ENCODE measurements at regions not wholly inside any gene's neighbourhood (a gene's known extent, or its start where the extent isn't known, plus 50 kb on each side); places are given as distances from the start of the nearest gene placed in this dataset.

DNA sequence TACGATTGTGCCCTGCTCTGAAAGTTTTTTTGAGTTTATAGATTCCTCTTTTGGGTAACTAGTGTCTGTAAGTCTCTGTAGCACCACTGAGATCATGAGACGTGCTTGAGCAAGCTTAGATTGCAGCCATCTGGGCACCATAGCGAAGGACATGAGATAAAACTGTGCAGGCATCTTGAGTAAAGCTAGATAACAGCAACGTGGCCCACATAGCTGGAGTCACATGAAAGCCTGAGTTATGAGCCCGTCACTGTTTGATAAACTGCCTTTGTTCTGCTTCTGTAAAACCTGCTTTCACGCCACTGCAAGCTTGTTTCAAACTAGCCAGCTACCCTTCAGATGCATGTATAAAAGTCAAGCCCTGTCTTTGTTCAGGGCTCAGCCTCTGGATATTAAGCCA lies 359.1 kb upstream of the CXorf51A start:
- TF ChIP-seq, protein P1, sequence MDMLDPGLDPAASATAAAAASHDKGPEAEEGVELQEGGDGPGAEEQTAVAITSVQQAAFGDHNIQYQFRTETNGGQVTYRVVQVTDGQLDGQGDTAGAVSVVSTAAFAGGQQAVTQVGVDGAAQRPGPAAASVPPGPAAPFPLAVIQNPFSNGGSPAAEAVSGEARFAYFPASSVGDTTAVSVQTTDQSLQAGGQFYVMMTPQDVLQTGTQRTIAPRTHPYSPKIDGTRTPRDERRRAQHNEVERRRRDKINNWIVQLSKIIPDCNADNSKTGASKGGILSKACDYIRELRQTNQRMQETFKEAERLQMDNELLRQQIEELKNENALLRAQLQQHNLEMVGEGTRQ (CRISPR knock-in tag; IDR thresholded peaks at IDR 0.05): no peak
- TF ChIP-seq CTCF (IDR thresholded peaks at IDR 0.05) (no peak), TCF7 (CRISPR knock-in tag; IDR thresholded peaks at IDR 0.05; ENCODE audit: low read depth) (no peak), ATF2 (CRISPR knock-in tag; IDR thresholded peaks at IDR 0.05; ENCODE audit: borderline replicate concordance, low read depth) (no peak), ZBTB21 (CRISPR knock-in tag; IDR thresholded peaks at IDR 0.05; ENCODE audit: borderline replicate concordance) (no peak), IRF2 (CRISPR knock-in tag; IDR thresholded peaks at IDR 0.05; ENCODE audit: borderline replicate concordance, low read depth) (no peak), MYBL2 (CRISPR knock-in tag; IDR thresholded peaks at IDR 0.05) (no peak), CREB1 (CRISPR knock-in tag; IDR thresholded peaks at IDR 0.05) (no peak), SMAD3 (CRISPR knock-in tag; IDR thresholded peaks at IDR 0.05; ENCODE audit: borderline replicate concordance) (no peak)
- TF ChIP-seq, protein P2, sequence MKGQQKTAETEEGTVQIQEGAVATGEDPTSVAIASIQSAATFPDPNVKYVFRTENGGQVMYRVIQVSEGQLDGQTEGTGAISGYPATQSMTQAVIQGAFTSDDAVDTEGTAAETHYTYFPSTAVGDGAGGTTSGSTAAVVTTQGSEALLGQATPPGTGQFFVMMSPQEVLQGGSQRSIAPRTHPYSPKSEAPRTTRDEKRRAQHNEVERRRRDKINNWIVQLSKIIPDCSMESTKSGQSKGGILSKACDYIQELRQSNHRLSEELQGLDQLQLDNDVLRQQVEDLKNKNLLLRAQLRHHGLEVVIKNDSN (CRISPR knock-in tag; IDR thresholded peaks at IDR 0.05): no peak
- TF ChIP-seq, protein P3, sequence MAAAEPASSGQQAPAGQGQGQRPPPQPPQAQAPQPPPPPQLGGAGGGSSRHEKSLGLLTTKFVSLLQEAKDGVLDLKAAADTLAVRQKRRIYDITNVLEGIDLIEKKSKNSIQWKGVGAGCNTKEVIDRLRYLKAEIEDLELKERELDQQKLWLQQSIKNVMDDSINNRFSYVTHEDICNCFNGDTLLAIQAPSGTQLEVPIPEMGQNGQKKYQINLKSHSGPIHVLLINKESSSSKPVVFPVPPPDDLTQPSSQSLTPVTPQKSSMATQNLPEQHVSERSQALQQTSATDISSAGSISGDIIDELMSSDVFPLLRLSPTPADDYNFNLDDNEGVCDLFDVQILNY (CRISPR knock-in tag; IDR thresholded peaks at IDR 0.05): no peak
- TF ChIP-seq, protein P4, sequence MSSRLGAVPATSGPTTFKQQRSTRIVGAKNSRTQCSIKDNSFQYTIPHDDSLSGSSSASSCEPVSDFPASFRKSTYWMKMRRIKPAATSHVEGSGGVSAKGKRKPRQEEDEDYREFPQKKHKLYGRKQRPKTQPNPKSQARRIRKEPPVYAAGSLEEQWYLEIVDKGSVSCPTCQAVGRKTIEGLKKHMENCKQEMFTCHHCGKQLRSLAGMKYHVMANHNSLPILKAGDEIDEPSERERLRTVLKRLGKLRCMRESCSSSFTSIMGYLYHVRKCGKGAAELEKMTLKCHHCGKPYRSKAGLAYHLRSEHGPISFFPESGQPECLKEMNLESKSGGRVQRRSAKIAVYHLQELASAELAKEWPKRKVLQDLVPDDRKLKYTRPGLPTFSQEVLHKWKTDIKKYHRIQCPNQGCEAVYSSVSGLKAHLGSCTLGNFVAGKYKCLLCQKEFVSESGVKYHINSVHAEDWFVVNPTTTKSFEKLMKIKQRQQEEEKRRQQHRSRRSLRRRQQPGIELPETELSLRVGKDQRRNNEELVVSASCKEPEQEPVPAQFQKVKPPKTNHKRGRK (CRISPR knock-in tag; IDR thresholded peaks at IDR 0.05; ENCODE audit: borderline replicate concordance): no peak
- TF ChIP-seq, protein P5, sequence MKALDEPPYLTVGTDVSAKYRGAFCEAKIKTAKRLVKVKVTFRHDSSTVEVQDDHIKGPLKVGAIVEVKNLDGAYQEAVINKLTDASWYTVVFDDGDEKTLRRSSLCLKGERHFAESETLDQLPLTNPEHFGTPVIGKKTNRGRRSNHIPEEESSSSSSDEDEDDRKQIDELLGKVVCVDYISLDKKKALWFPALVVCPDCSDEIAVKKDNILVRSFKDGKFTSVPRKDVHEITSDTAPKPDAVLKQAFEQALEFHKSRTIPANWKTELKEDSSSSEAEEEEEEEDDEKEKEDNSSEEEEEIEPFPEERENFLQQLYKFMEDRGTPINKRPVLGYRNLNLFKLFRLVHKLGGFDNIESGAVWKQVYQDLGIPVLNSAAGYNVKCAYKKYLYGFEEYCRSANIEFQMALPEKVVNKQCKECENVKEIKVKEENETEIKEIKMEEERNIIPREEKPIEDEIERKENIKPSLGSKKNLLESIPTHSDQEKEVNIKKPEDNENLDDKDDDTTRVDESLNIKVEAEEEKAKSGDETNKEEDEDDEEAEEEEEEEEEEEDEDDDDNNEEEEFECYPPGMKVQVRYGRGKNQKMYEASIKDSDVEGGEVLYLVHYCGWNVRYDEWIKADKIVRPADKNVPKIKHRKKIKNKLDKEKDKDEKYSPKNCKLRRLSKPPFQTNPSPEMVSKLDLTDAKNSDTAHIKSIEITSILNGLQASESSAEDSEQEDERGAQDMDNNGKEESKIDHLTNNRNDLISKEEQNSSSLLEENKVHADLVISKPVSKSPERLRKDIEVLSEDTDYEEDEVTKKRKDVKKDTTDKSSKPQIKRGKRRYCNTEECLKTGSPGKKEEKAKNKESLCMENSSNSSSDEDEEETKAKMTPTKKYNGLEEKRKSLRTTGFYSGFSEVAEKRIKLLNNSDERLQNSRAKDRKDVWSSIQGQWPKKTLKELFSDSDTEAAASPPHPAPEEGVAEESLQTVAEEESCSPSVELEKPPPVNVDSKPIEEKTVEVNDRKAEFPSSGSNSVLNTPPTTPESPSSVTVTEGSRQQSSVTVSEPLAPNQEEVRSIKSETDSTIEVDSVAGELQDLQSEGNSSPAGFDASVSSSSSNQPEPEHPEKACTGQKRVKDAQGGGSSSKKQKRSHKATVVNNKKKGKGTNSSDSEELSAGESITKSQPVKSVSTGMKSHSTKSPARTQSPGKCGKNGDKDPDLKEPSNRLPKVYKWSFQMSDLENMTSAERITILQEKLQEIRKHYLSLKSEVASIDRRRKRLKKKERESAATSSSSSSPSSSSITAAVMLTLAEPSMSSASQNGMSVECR (CRISPR knock-in tag; IDR thresholded peaks at IDR 0.05; ENCODE audit: borderline replicate concordance): no peak
- TF ChIP-seq, protein P6, sequence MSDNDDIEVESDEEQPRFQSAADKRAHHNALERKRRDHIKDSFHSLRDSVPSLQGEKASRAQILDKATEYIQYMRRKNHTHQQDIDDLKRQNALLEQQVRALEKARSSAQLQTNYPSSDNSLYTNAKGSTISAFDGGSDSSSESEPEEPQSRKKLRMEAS (CRISPR knock-in tag; IDR thresholded peaks at IDR 0.05): no peak
